Fibroblast of pulmonary artery (primary cell): ENCODE measurements at regions not wholly inside any gene's neighbourhood (a gene's known extent, or its start where the extent isn't known, plus 50 kb on each side); places are given as distances from the start of the nearest gene placed in this dataset.
"Not testable (repeated sequence)": the region's sequence is repeated elsewhere in the genome, so short reads cannot be mapped to it uniquely, and the experiment has no call there.

Experiments used
- DNase-seq: peaks from one replicate; pipeline ENCODE4 v3.0.0-alpha.2; 2010; ENCODE audit warnings: low read depth
- H3K4me3 ChIP-seq: replicated peaks from 2 replicates; pipeline ENCODE4 v1.5.1; 2011; ENCODE audit warnings: low read depth, mild to moderate bottlenecking, control low read depth, low read length, moderate library complexity
- CTCF ChIP-seq: IDR thresholded peaks from 2 replicates; pipeline ENCODE4 v1.5.1; 2011; ENCODE audit warnings: mild to moderate bottlenecking, control low read depth, low read length, inconsistent platforms; ENCODE audit errors: missing control alignments

- no peak overlapping the region for H3K4me3 ChIP-seq
- TF ChIP-seq CTCF = no peak
- DNase-seq = no peak
These were observed 646.6 kb downstream of the ANKRD50 start for GRCh38 chr4:124065936-124066335.

GRCh38 chr4:124066595-124066994 lies 645.9 kb downstream of the ANKRD50 start:
- no peak overlapping the region for H3K4me3 ChIP-seq
- no peak for TF ChIP-seq CTCF
- no peak for DNase-seq

GRCh38 chr4:124067046-124067445 lies 645.5 kb downstream of the ANKRD50 start:
- H3K4me3 ChIP-seq = no peak overlapping the region
- TF ChIP-seq CTCF = no peak
- no peak for DNase-seq

- DNase-seq = no peak
- no peak overlapping the region for H3K4me3 ChIP-seq
- TF ChIP-seq CTCF = no peak
These were observed 641.6 kb downstream of the ANKRD50 start for GRCh38 chr4:124070688-124071484.

- not testable (repeated sequence) for DNase-seq, H3K4me3 ChIP-seq
These were observed 637.3 kb downstream of the ANKRD50 start for GRCh38 chr4:124075276-124075675.

GRCh38 chr4:124079174-124079780 lies 633.3 kb downstream of the ANKRD50 start:
- H3K4me3 ChIP-seq = no peak overlapping the region
- no peak for TF ChIP-seq CTCF
- DNase-seq = peak; percentile 58

GRCh38 chr4:124083711-124084110 lies 628.8 kb downstream of the ANKRD50 start:
- DNase-seq = no peak
- H3K4me3 ChIP-seq = no peak overlapping the region
- TF ChIP-seq CTCF = no peak
